NCI-H774 (cell line): ENCODE measurements at regions not wholly inside any gene's neighbourhood (a gene's known extent, or its start where the extent isn't known, plus 50 kb on each side); places are given as distances from the start of the nearest gene placed in this dataset.
A peak's percentile ranks its signal among the peaks of the same experiment; 100 is the strongest.
"Not testable (repeated sequence)": the region's sequence is repeated elsewhere in the genome, so short reads cannot be mapped to it uniquely, and the experiment has no call there.

ENCODE experiments used
- DNase-seq: peaks from one replicate; lab custom pipeline; 2025; lab: John Stamatoyannopoulos, UW

DNA sequence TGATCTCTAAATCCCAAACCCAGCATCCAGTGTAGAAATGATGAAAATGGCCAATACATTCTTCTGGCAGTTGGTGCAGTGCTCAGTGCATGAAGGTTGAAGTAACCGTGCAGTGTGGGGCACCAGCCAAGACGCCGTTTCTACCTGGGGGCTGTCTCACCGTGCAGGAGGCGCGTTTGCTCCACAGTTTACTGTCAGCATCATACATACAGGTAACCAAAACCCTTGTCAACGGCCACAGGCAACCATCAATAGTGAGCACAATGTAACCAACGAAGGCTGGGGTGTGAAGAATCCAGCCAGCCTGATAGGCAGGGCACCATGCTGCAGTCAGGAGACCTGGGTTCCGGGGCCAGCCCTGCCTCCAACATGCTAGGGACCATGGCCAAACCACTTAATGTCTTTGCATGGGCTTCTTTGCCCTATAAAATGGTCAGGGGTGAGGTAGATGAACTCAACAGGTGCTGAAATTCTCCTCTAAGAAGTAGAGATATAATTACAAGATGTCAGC lies 127.5 kb upstream of the ID2 start:
- DNase-seq: no peak

DNA sequence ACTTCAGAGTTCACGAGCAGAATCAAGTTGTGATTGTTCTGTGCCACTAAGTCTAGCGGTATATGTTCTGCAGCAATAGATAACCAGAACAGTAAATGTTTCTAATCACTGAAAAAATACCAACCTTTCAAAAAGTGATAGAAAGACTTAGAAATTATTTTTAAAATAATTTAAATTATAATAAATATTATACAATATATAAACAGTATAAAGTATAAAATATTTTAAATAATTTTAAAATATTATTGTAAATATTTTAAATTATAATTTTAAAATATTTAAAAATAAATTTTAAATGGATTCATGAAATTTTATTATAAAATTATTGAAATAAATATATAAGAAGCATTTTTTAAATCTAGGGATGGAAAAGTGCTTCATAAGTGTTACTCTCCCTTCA lies 126.3 kb upstream of the ID2 start:
- no peak for DNase-seq

DNA sequence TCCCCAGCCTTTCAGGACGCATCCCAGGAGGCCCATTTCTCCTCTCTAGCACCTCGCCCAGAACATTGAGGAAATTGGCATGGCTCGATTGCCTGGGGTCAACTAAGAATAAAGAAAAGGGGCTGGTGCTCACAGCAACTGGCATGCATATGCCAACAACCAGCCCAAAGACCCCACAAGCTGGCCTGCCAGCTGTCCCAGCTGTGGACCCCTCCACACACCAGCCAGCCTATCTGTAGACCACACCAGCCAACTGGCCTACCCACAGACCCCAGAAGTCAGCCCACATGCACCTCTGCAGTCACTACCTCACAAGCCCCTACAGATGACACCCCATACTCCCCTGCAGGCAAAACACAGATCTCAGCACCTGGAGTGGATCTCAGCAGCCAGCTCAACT lies 123.8 kb upstream of the ID2 start:
- DNase-seq: no peak

DNA sequence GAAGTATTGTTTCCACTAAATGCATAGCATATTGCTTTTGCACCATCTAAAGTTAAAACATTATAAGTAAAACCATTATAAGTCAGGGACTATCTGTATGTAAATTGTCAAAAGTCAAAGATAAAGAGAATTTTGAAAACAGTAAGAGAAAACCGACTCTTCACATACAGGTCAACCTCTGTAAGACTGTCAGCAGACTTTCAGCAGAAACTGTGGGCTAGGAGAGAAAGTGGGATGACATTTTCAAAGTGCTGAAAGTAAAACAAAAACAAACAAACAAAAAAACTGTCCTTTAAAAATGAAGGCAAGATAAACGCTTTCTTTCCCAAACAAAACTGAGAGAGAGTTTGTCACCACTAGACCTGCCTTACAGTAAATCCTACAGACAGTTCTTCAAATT lies 122.9 kb upstream of the ID2 start:
- no peak for DNase-seq

DNA sequence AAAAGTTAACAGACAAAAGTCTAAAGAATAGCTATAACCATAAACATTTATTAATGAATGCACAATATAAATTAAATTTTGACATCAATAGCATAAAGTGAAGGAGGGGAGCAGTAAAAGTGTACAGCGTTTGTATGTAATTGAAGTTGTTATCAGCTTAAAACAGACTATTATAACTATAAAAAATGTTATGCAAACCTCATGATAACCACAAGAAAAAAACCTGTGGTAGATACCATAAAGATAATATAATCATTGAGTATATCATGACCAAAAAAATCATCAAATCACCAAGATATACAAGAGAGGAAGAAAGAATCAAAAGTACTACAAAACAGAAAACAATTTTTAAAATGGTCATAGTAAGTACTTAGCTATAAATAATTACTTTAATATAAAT lies 122.1 kb upstream of the ID2 start:
- DNase-seq: no peak

DNA sequence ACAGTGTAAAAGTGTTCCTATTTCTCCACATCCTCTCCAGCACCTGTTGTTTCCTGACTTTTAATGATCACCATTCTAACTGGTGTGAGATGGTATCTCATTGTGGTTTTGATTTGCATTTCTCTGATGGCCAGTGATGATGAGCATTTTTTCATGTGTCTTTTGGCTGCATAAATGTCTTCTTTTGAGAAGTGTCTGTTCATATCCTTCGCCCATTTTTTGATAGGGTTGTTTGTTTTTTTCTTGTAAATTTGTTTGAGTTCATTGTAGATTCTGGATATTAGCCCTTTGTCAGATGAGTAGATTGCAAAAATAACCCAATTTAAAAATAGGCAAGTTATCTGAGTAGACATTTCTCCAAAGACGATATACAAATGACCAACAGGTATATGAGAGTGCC lies 120.2 kb upstream of the ID2 start:
- DNase-seq: not testable (repeated sequence)

DNA sequence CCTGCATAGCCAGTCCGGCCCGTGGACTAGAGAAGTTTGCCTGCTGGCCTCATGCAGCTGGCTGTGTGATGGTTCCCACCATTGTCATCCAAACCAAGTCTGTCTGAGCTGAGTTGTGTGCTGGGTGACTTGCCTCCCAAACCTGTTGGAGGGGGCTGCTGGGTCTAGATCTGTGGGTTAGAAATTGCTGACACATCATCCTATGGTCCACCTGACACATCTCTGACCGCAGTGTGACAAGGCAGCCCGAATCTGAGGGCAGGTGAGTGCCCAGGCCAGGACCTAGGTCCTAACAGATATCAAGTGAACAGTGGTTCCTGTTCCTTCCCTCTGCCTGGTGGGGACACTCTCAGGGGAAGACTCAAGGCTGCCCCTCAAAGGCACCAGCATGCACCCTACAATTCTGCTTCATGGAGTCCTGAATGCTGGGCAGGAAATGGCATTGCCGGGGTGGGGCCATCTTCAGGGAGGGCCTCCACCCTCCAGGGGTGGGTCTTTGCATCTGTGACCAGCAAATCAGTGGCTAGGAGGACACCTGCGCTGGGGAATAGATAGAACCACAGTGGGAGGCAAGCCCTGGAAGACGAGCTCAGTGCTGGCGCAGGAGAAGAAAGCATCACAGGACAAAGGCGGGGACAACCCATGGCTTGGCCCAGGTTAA lies 117.9 kb upstream of the ID2 start:
- no peak for DNase-seq

DNA sequence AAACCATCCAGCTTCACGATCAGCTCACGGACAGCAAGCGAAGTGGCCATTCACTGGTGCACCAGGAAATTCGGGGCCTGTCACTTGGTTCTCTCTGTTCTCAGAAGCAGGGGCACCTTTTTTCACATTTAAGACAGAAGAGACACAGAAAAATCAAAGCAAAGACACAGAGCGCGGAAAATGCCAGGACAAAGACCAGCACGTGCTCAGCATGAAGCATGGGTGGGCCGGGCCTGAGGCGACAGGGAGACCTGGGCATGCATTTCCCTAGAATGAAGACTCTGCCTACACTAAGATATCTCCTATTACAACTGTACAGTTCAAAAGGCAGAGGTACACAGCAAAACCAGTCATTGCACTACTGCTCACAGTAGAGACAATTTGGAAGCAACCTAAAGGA lies 117.4 kb upstream of the ID2 start:
- no peak for DNase-seq

DNA sequence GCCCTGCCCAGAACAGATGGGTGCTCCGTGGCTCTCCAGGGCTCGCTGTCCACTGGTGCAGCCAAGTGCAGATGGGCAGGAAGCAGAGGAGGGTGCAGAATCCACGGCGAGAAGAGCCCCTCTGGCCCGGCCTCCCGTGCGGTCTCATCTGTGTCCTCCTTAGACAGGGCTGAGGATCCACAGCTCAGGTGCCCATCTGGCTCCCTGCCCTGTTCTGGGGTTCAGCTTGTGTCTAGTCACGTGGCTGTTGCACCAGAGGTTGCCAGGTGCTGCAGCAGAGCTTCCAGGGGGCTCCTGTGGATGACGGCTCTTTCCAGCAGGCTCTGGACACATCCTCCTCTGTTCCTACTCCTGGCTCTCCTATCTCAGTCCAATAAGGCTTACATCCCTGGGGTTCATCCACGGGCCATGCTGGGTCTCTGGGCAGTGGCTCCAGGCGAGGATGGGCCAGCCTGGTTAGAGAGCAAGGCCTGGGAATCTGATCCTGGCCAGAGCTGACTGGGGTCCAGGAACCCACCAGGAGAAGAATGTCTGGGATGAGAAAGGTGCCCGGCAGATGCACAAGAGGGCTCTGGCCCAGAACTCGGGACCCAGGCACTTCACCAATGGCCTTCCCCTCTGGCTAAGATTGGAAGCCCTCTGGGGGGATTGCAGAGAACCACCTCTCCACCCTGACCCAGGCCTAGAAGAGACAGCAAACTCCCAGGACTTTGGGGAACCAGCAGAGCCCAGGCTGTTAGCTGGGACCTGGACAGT lies 116.3 kb upstream of the ID2 start:
- DNase-seq: no peak

DNA sequence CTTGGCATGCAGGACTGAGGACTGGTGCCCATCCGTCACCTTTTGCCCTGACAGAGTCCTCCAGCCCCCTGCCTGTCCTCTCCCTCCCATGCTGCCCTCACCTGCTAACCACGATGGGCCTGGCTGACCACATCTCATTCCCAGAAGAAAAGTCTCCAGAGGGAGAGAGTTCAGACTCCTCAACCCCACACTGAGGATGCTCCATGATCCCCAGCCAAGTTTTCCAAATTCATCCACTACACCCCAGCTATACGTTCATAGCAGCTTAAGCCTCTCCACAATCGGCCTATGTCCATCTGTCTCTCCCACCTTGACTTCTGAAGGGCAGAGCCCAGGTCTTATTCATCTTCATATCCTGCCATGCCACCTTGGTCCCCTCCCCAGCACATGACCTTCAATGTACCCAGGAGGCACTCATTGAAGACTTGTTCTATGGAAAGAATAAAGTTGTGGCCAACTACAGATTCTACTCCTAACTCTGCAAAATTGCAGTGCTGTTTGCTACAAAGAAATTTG lies 115.6 kb upstream of the ID2 start:
- DNase-seq: no peak

DNA sequence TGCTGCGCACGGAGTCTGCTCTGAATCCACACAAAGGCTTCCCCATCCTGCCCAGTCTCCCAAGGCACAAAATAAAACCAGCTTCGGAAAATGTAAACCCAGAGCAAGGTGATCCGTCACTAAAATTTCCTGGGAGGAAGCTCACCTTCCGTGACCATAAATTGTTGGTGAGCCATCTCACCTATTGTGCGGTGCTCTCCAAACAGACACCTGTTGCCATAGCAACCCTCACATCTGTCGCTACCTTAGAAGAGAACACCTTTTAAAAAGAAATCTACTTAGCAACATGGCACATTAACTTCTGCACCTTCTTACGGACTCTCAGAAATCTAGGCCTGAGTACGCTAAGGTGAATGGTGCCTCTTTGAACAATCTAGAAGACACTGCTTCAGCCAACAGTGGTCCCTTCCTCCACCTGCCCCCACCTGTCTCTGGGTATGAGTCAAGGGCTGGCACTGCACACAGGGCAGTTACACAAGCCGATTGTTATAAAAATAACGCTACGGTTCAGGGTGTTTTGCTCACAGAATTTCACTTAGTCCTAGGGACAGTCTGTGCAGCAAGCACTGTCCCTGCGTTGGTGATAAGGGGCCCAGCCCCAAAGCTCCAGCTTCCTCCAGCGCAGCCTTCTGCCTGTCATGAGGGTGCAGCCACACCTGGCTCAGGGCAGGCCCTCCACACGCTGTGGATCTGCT lies 114.9 kb upstream of the ID2 start:
- DNase-seq: peak; percentile 67

DNA sequence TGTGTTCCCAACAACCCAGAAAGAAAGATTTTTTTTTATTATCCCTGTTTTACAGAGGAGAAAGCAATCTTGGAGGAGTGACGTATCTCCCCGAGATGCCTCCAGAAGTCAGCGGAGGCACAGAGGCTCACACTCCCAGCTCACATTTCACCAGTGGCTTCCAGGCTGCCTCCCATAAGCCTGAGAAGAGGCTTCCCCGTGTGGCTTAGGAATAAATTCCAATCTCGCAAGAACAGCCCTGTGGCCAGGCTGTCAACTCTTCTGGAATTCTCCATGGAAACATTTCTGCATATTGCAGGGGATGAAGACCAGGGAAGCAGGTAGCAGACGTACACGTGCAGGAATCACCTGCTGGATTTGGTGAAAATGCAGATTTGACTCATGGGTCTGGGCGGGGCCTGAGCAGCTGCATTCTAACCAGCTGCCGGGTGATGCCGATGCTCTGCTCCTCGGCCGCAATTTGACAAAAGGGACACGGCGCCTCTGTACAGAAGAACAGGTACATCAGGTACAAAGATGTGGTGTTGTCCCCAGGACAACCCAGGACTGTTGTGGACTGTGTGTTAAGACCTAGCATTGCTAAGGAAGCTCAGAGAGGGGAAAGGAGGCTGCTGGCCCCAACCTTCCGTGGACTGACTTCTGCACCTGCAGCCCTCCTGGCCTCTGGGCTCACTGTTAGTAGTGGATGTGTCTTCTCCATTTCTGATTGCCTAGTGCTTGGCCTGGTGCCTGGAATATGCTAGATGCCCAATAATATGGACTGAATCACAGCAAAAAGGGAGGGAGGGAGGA lies 114.2 kb upstream of the ID2 start:
- peak; percentile 56 for DNase-seq

DNA sequence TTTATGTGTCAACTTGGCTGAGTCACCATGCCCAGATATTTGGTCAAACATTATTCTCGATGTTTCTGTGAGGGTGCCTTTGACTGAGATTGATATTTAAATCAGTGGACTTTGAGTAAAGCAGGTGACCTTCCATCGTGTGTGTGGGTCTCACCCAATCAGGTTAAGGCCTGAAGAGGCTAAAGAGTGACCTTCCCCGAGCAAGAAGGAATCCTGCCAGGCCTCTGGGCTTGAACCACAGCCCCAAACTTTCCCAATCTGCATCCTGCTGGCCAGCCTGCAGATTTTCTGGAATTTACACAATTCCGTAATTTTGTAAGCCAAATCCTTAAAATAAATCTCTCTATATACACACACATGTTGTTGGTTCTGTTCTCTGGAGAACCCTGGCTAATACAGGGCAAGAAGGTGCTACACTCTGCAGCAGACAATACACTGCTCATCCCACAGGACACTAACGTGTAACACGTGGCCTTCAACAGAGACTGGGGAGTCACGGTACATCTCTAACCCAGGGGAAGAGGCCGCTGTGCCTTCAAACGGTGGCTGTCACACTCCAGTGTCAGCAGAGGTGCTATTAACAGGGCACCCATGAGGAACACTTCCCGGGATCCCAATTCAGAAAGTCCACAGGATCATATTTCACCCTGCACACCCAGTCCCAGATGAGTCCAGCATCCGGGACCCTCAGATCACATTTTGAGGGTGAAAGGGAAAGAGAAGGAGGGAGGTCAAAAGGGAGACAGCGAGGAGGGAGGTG lies 113.1 kb upstream of the ID2 start:
- DNase-seq: no peak

DNA sequence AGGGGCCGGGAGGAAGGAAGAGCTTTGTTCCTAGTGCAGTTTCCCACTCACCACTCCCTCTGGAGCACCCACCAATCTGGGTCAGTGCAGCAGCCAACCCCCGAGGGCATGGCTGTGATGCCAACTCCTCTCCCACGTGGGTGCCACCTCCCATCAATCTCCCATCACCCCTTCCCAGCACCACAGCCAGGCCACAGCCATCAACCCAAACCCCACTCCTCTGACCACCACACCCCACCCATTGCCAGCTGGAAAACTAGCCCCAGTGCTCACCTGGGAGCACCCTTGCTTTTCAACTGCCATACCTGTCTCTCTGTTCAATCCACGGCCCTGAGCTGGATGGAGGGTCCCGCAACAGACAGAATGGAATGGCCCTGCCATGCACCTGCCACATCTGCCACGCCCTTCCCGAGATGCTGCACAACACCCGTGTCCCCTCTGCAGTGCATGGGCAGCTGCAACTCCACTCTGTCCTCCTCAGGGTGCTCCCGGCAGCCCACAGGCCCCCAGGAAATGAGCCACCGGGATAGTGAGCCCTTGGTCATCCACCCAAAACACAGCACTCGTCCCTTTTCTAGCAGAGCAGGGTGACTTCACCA lies 112.4 kb upstream of the ID2 start:
- no peak for DNase-seq

DNA sequence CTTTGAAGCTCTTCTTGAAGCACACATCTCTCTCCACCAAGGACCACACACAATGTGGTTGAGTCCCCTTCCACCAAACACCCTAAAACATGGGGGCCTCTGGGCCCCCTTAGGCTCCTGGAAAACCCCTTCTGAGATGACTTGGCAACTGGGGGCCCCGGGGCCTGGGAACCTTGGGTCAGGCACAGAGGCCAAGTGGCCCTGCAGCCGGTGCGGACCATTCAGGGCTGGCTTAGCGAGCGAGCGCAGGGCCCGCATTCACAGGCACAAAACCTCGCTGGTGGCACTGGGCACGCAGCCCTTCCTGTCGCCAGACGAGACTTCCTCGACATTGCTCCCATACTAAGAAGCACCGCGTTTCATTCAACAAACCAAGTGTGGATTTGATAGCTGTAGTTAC lies 111.2 kb upstream of the ID2 start:
- DNase-seq: no peak

DNA sequence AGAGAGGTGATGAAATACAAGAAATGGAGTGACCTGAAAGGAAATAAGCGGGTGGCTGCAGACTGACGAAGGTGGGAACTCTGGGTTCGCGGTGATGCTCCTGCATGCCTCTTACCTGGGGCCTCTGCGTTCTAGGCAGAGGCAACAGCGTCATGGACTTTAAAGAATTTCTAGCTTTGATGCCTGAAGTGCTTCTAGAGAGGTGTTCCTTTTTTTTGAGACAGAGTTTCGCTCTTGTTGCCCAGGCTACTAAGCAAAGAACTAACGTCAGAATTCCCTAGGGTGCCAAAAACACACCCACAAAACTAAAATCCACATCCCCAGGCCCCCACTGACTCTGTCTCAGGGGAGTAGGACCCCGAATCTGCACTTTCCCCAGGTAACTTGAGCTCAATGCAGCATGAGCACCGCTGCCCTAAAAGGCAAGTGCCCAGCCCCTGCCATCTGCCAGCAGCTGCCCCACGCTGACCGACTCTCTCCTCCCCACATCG lies 110.5 kb upstream of the ID2 start:
- DNase-seq: no peak

DNA sequence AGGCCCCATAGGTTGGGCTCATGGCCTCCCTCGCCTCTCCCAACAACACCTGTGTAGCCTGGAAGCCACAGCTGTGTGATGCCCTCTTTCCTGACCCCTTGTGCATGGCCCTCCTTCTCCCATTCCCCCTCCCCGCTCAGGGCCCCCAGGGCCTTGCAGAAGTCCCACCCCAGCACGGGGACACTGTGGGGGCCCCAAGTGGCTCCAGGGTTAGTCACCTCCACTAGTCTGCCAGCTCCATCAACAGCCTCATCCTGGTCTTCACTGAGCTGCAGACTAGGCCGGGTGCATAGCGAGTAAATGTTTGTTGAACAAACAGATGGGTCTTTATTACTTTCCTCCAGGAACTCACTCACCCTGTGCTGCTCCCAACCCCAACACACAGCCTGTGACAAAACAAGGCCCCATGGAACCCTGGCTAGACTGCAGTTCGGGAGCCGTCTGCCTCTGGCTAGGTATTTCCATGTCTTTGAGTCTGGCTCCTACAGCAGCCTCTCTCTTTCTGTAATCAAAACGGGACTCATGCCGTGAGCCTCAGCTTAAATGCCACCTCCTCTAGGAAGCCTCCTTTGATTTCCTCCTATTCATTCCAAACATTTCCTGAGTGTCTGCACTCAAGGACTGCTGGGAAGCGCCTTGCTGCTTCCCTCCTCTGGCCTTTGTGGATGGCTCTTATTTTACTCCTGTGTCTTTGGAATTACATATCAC lies 109.9 kb upstream of the ID2 start:
- peak; percentile 70 for DNase-seq

DNA sequence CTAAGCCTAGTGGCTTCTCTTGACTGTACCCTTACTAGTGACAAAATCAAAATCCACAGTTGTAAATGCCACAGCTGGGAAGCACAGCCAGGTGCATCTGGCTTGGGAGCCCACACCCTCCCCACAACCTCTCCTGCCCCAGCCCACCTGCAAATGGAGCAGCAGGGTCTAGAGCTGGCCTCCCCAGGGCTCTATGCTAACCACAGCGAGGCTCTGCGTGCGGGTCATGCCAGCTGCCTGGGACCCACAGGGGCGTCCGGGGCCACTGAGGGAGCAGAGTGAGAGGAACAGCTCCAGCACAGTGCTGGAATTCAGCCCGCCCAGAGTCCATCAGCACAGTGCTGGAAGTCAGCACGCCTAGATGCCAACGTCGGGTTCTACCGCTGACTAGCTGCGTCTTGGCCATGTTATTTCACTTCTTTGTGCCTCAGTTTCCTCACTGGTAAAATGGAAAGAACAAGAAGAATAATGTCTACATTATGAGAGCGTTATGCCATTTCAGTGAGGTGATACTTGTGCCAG lies 109.1 kb upstream of the ID2 start:
- no peak for DNase-seq

DNA sequence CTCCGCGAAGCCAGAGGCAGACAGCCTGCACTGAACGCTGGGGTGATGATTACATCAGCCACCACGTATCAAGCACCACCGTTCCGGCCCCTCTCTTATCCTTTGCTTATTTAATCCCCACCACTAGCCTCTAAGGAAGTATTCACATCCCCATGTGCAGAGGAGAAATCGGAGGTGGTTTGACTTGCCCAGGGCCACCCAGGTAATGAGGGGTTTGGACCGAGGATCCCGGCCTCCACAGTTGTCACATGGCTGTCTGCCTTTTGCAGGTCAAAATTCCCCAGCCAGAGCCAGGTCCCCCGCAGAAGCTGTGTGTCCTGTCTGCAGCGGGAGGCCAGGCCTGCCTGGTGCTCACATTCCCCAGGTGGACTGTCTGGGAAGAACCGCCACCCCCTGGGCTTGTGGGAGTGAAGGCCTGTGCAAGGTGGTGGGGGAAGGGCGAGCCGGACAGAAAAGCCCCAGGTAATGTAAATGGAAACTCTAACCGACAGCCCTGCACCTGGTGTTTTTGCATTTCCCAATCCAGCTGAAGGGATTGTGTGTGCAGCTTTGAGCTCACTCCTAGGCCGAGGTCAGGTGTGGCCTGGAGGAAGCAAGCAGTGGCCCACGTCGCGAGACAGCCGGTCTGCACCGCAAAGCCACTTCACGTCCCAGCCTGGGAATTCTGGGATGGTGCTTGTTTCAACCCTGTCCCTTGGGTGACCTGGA lies 108.5 kb upstream of the ID2 start:
- DNase-seq: peak; percentile 89

DNA sequence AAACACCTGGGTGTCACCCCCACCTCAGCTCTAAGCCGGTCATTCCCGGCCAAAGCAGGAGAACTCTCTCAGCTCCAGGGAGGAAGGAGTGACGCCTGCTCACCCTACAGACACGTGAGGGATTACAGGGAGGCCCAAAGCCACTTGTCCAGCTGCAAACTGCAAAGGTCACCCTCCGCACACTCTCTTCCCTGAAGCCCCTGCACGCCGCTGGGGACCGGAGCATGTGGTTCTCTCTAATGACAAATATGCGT lies 108.0 kb upstream of the ID2 start:
- peak; percentile 70 for DNase-seq
